WTC11 (cell line): ENCODE measurements at regions not wholly inside any gene's neighbourhood (a gene's known extent, or its start where the extent isn't known, plus 50 kb on each side); places are given as distances from the start of the nearest gene placed in this dataset.

ENCODE experiments used
- ATAC-seq: fragments of 200-7000 bp; cut with Tn5 transposase; 2 replicates; pipeline ENCODE4 v1.10.0; 2021; ENCODE audit warnings: mild to moderate bottlenecking, moderate library complexity
- CTCF ChIA-PET: fragments of 300-600 bp; sonication (Branson Sonifier 250); formaldehyde crosslinking; loops from one replicate; lab custom pipeline; 2021; ENCODE audit warnings: antibody characterized with exemption; lab: Charles Lee
- POLR2A ChIA-PET: fragments of 350-600 bp; sonication (Branson Sonifier 250); formaldehyde crosslinking; loops from one replicate; lab custom pipeline; 2021; ENCODE audit warnings: antibody characterized with exemption; lab: Charles Lee
- DNase-seq: peaks from one replicate; pipeline ENCODE4 v3.0.0; 2021; ENCODE audit warnings: low spot score
- H3K27ac Mint-ChIP-seq: 2 replicates; pipeline ENCODE4 v1.8.0; 2021; ENCODE audit warnings: mixed read lengths
- H3K27me3 Mint-ChIP-seq: 2 replicates; pipeline ENCODE4 v1.8.0; 2021; ENCODE audit warnings: low read depth, mild to moderate bottlenecking, moderate library complexity, mixed read lengths
- H3K36me3 Mint-ChIP-seq: 2 replicates; pipeline ENCODE4 v1.8.0; 2021; ENCODE audit warnings: mixed read lengths
- H3K4me1 Mint-ChIP-seq: 2 replicates; pipeline ENCODE4 v1.8.0; 2022; ENCODE audit warnings: mixed read lengths
- H3K4me3 Mint-ChIP-seq: 2 replicates; pipeline ENCODE4 v1.8.0; 2021; ENCODE audit warnings: mild to moderate bottlenecking, moderate library complexity, mixed read lengths
- H3K9me3 Mint-ChIP-seq: 2 replicates; pipeline ENCODE4 v1.8.0; 2021; ENCODE audit warnings: mixed read lengths
- CBFB ChIP-seq: sonication (generic); formaldehyde crosslinking; IDR thresholded peaks from 2 replicates; pipeline ENCODE4 v1.8.1; 2022; ENCODE audit warnings: mild to moderate bottlenecking, low read depth, missing genetic modification reagents
- CREB1 ChIP-seq: sonication (generic); formaldehyde crosslinking; IDR thresholded peaks from 2 replicates; pipeline ENCODE4 v1.8.0; 2023; ENCODE audit warnings: mild to moderate bottlenecking, missing genetic modification reagents
- GABPB1 ChIP-seq: sonication (generic); formaldehyde crosslinking; IDR thresholded peaks from 2 replicates; pipeline ENCODE4 v1.8.1; 2023; ENCODE audit warnings: mild to moderate bottlenecking, missing genetic modification reagents
- GRHL2 ChIP-seq: fragments of 250-450 bp; sonication (Bioruptor Pico); IDR thresholded peaks from 2 replicates; pipeline ENCODE4 v1.8.0; 2022; ENCODE audit warnings: mild to moderate bottlenecking, moderate library complexity; ENCODE audit not compliant: insufficient replicate concordance, severe bottlenecking
- KAT7 ChIP-seq: sonication (generic); formaldehyde crosslinking; IDR thresholded peaks from 2 replicates; pipeline ENCODE4 v1.8.1; 2023; ENCODE audit warnings: missing genetic modification reagents, mild to moderate bottlenecking, borderline replicate concordance
- MXD4 ChIP-seq: fragments of 250-450 bp; sonication (Bioruptor Pico); IDR thresholded peaks from 2 replicates; pipeline ENCODE4 v1.8.0; 2021; ENCODE audit warnings: mild to moderate bottlenecking, moderate library complexity, borderline replicate concordance
- ZNF138 ChIP-seq: sonication (generic); formaldehyde crosslinking; conservative IDR thresholded peaks from 2 replicates; pipeline ENCODE4 v1.8.1; 2022; ENCODE audit warnings: mild to moderate bottlenecking, moderate library complexity, missing genetic modification reagents
- ZNF232 ChIP-seq: sonication (generic); formaldehyde crosslinking; IDR thresholded peaks from 2 replicates; pipeline ENCODE4 v1.8.0; 2022; ENCODE audit warnings: mild to moderate bottlenecking, missing genetic modification reagents
- ZNF317 ChIP-seq: sonication (generic); formaldehyde crosslinking; IDR thresholded peaks from 2 replicates; pipeline ENCODE4 v1.8.1; 2023; ENCODE audit warnings: low read depth, mild to moderate bottlenecking, moderate library complexity, missing genetic modification reagents, borderline replicate concordance
- TF ChIP-seq, protein P1 (sequence below): sonication (generic); formaldehyde crosslinking; IDR thresholded peaks from 2 replicates; pipeline ENCODE4 v1.8.1; 2022; ENCODE audit warnings: low read depth, missing genetic modification reagents, borderline replicate concordance
- TF ChIP-seq, protein P2 (sequence below): sonication (generic); formaldehyde crosslinking; conservative IDR thresholded peaks from 2 replicates; pipeline ENCODE4 v1.8.1; 2023; ENCODE audit warnings: mild to moderate bottlenecking, low read depth, missing genetic modification reagents, moderate library complexity
- TF ChIP-seq, protein P3 (sequence below): sonication (generic); formaldehyde crosslinking; IDR thresholded peaks from 2 replicates; pipeline ENCODE4 v1.8.0; 2022; ENCODE audit warnings: mild to moderate bottlenecking, missing genetic modification reagents
- TF ChIP-seq, protein P4 (sequence below): sonication (generic); formaldehyde crosslinking; conservative IDR thresholded peaks from 2 replicates; pipeline ENCODE4 v1.8.1; 2022; ENCODE audit warnings: mild to moderate bottlenecking, missing genetic modification reagents
- TF ChIP-seq, protein P5 (sequence below): fragments of 250-450 bp; sonication (Bioruptor Pico); IDR thresholded peaks from 2 replicates; pipeline ENCODE4 v1.9.0; 2021; ENCODE audit warnings: mild to moderate bottlenecking, borderline replicate concordance
- TF ChIP-seq, protein P6 (sequence below): sonication (generic); formaldehyde crosslinking; IDR thresholded peaks from 2 replicates; pipeline ENCODE4 v1.8.1; 2022; ENCODE audit warnings: mild to moderate bottlenecking, missing genetic modification reagents, moderate library complexity, borderline replicate concordance

DNA sequence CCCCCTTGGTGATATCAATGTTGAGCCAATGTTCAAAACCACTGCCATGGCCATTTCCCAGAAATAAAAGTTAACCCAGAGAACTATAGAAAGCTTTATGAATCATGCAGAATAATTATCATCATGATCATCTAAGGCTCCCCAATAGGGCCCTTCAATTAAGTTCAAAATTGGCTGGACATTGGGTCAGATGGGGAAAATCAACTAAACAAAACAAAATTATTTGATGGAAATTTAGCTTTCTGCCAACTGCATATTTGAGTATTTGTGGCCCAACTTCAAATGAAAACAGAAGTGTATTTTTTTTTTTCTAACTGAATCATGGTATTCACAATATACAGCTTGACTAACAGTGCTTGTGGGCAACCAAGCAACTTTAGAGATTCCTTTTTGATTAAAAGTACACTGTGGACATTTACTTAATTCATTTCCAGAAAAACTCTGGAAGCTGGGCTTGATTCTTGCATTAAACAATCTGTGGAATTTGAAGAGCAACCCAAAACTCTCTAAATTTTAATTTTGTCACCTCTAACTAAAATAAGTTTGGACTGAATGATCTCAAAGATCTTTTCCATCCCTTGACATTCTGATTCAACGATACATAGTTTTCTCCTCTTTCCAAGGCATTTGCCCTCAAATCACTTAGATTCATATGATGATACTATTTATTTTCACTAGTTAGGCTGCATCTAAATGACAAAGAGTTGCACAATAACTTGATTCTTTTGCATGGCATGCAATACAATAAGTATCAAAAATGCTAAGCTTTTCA lies 203.2 kb downstream of the AHR start (continued):
- TF ChIP-seq, protein P1, sequence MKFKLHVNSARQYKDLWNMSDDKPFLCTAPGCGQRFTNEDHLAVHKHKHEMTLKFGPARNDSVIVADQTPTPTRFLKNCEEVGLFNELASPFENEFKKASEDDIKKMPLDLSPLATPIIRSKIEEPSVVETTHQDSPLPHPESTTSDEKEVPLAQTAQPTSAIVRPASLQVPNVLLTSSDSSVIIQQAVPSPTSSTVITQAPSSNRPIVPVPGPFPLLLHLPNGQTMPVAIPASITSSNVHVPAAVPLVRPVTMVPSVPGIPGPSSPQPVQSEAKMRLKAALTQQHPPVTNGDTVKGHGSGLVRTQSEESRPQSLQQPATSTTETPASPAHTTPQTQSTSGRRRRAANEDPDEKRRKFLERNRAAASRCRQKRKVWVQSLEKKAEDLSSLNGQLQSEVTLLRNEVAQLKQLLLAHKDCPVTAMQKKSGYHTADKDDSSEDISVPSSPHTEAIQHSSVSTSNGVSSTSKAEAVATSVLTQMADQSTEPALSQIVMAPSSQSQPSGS (CRISPR knock-in tag), result no peak
- TF ChIP-seq, protein P2, sequence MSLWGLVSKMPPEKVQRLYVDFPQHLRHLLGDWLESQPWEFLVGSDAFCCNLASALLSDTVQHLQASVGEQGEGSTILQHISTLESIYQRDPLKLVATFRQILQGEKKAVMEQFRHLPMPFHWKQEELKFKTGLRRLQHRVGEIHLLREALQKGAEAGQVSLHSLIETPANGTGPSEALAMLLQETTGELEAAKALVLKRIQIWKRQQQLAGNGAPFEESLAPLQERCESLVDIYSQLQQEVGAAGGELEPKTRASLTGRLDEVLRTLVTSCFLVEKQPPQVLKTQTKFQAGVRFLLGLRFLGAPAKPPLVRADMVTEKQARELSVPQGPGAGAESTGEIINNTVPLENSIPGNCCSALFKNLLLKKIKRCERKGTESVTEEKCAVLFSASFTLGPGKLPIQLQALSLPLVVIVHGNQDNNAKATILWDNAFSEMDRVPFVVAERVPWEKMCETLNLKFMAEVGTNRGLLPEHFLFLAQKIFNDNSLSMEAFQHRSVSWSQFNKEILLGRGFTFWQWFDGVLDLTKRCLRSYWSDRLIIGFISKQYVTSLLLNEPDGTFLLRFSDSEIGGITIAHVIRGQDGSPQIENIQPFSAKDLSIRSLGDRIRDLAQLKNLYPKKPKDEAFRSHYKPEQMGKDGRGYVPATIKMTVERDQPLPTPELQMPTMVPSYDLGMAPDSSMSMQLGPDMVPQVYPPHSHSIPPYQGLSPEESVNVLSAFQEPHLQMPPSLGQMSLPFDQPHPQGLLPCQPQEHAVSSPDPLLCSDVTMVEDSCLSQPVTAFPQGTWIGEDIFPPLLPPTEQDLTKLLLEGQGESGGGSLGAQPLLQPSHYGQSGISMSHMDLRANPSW, result no peak
- TF ChIP-seq, all 79 proteins: peak for 0

DNA sequence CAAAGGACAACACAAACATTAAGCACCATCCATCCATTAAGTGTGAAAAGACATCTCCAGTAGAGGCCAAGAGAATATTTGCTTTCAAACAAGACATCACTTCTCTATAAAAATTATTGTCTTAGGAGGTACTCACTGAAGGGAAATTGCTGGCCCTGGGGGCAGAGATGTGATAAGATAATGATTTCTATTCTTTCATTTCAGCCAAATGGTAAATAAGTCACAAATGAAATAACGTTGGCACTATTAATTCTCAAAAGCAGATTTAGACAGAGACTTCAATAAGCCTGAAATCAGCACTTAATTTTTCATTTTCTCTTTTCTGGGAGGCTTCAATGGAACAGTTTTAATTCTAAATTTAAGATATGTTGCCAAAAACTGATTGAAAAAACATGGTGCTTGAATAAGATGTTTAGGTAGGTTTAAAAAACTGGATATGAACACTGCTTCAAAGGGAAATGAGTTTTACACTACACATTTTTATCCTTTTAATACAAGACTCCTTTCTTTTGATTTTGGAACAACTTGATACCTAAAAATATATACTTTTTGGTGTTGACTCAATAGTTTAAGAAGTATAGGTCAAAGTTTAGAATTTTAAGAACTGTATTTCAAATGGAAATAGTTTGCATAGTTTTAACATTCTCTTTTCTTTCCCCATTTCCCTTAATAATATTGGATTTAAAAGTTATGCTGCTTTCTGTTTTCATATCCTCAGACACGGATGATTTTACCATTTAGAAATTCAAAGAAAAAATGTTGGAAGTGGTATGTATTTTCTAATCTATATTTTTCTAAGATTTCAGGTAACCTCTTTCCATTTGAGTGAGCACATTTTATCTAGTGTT lies 204.0 kb downstream of the AHR start:
- no peak for DNase-seq
- no peak for TF ChIP-seq CREB1 (CRISPR knock-in tag)
- TF ChIP-seq, protein P3, sequence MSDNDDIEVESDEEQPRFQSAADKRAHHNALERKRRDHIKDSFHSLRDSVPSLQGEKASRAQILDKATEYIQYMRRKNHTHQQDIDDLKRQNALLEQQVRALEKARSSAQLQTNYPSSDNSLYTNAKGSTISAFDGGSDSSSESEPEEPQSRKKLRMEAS (CRISPR knock-in tag), result no peak
- ChIA-PET CTCF (no interaction called here), POLR2A (no interaction called here)
- Mint-ChIP-seq H3K4me3 (no peak overlapping the region), H3K4me1 (peaks cover 47% of the 10 kb centered on the region), H3K27me3 (no peaks in the 10 kb centered on the region), H3K27ac (0 out of 2 replicates have a peak overlapping the region, but pooled peaks have one; percentile 7), H3K36me3 (no peaks in the 10 kb centered on the region), H3K9me3 (no peaks in the 10 kb centered on the region)
- no peak for ATAC-seq

DNA sequence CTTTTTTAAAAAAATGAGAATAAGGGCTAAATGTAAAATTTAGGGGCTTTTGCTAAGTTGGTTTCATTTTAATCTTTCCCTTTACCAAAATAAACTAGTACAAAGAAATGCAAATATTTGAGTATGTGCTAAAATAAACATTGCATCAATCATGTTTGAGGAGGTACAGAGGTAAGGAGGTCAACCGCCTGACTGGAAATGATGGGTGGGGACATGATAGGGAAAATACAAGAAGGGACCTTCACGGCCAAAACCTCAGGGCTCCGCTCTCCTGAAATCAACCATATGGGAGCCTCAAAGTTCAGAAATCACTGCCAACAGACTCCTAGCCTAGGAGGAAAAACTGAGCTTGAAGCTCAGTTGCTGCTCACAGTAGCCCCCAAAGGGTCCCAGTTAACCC lies 207.6 kb downstream of the AHR start:
- CTCF ChIA-PET, result no interaction called here
- H3K4me3 Mint-ChIP-seq, result no peak overlapping the region
- ATAC-seq, result no peak

DNA sequence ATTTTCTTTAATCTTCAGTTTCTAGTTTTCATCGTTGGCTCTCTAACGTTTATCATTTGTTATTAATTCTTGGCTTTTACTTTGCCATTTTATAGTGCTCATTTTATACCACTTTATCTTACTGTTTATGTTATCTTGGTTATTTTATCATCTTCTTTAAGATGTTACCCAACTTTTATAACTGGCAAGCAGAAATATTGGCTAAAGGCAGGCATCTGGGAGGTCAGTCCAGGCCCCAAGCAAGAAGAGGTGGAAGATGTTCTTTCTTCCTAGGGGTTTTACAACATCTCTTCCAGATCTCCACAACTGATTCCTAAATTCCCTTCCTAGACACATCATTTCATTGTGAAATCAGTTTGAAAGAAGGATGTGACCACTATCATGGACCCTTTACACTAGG lies 208.1 kb downstream of the AHR start:
- ChIA-PET CTCF (no interaction called here), POLR2A (no interaction called here)
- no peaks in the 10 kb centered on the region for H3K27me3 Mint-ChIP-seq
- H3K9me3 Mint-ChIP-seq, result no peaks in the 10 kb centered on the region
- peaks cover 15% of the 10 kb centered on the region for H3K4me1 Mint-ChIP-seq
- ATAC-seq, result no peak
- no peaks in the 10 kb centered on the region for H3K36me3 Mint-ChIP-seq
- no peak overlapping the region for H3K27ac Mint-ChIP-seq
- DNase-seq, result no peak
- no peak overlapping the region for H3K4me3 Mint-ChIP-seq
- TF ChIP-seq ZNF232 (CRISPR knock-in tag), result no peak
- no peak for TF ChIP-seq CBFB (CRISPR knock-in tag)
- TF ChIP-seq MXD4 (CRISPR knock-in tag), result no peak
- TF ChIP-seq, protein P4, sequence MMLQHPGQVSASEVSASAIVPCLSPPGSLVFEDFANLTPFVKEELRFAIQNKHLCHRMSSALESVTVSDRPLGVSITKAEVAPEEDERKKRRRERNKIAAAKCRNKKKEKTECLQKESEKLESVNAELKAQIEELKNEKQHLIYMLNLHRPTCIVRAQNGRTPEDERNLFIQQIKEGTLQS (CRISPR knock-in tag), result no peak
- TF ChIP-seq, protein P5, sequence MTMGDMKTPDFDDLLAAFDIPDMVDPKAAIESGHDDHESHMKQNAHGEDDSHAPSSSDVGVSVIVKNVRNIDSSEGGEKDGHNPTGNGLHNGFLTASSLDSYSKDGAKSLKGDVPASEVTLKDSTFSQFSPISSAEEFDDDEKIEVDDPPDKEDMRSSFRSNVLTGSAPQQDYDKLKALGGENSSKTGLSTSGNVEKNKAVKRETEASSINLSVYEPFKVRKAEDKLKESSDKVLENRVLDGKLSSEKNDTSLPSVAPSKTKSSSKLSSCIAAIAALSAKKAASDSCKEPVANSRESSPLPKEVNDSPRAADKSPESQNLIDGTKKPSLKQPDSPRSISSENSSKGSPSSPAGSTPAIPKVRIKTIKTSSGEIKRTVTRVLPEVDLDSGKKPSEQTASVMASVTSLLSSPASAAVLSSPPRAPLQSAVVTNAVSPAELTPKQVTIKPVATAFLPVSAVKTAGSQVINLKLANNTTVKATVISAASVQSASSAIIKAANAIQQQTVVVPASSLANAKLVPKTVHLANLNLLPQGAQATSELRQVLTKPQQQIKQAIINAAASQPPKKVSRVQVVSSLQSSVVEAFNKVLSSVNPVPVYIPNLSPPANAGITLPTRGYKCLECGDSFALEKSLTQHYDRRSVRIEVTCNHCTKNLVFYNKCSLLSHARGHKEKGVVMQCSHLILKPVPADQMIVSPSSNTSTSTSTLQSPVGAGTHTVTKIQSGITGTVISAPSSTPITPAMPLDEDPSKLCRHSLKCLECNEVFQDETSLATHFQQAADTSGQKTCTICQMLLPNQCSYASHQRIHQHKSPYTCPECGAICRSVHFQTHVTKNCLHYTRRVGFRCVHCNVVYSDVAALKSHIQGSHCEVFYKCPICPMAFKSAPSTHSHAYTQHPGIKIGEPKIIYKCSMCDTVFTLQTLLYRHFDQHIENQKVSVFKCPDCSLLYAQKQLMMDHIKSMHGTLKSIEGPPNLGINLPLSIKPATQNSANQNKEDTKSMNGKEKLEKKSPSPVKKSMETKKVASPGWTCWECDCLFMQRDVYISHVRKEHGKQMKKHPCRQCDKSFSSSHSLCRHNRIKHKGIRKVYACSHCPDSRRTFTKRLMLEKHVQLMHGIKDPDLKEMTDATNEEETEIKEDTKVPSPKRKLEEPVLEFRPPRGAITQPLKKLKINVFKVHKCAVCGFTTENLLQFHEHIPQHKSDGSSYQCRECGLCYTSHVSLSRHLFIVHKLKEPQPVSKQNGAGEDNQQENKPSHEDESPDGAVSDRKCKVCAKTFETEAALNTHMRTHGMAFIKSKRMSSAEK (CRISPR knock-in tag), result no peak
- no peak for TF ChIP-seq GRHL2 (CRISPR knock-in tag)
- TF ChIP-seq, protein P3 (CRISPR knock-in tag), result no peak
- no peak for TF ChIP-seq KAT7 (CRISPR knock-in tag)
- TF ChIP-seq ZNF138, result no peak
- no peak for TF ChIP-seq ZNF317 (CRISPR knock-in tag)

More for the DNA sequence above, 207.6 kb downstream of the AHR start:
- TF ChIP-seq GABPB1 (CRISPR knock-in tag), result peak; percentile 96
- TF ChIP-seq, protein P6, sequence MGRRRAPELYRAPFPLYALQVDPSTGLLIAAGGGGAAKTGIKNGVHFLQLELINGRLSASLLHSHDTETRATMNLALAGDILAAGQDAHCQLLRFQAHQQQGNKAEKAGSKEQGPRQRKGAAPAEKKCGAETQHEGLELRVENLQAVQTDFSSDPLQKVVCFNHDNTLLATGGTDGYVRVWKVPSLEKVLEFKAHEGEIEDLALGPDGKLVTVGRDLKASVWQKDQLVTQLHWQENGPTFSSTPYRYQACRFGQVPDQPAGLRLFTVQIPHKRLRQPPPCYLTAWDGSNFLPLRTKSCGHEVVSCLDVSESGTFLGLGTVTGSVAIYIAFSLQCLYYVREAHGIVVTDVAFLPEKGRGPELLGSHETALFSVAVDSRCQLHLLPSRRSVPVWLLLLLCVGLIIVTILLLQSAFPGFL (CRISPR knock-in tag), result no peak
- H3K36me3 Mint-ChIP-seq, result no peaks in the 10 kb centered on the region
- no peaks in the 10 kb centered on the region for H3K9me3 Mint-ChIP-seq
- no peak overlapping the region for H3K27ac Mint-ChIP-seq
- peaks cover 20% of the 10 kb centered on the region for H3K4me1 Mint-ChIP-seq
- POLR2A ChIA-PET, result no interaction called here
- H3K27me3 Mint-ChIP-seq, result no peaks in the 10 kb centered on the region
- DNase-seq, result no peak
